Right hindlimb (tissue), 1 donor: ENCODE measurements at regions not wholly inside any gene's neighbourhood (a gene's known extent, or its start where the extent isn't known, plus 50 kb on each side); places are given as distances from the start of the nearest gene placed in this dataset.
A peak's percentile ranks its signal among the peaks of the same experiment; 100 is the strongest.

Experiments
- DNase-seq: peaks from one replicate; pipeline ENCODE4 v3.0.0-alpha.2; 2018

DNA sequence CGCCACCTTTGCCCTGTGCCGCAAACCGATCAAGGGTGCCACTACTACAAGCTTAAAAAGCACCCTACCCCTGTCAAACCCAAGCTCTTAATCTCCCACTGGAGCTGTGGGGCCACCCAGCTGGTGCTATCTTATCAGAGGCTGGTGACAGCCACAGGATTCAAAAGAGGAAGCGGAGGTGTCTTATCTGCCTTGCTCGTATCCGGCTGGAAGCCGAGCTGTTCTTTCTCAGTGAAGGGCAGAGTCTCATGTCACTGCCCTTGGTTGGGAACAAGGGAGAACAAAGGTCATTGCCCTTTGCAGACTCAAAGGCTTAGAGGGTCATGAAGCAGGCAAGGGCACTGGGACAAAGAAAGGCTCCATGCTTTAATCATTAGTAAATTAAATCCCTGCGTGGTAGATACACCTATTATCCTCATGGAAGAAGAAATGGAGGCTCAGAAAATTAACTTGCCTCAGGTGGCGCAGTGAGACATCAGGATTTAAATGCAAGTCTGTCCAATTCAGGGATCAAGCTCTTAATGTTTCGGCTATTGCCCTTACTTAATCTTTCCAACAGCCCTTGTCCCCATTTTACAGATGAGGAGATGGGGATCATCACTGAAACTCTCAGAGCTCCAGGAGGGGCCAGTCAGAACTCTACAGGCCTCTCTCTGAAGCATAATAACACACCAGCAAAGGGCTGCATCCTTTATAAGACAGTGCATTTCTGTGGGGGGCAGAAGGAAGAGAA lies 360.0 kb upstream of the PROK2 start:
- DNase-seq = no peak

DNA sequence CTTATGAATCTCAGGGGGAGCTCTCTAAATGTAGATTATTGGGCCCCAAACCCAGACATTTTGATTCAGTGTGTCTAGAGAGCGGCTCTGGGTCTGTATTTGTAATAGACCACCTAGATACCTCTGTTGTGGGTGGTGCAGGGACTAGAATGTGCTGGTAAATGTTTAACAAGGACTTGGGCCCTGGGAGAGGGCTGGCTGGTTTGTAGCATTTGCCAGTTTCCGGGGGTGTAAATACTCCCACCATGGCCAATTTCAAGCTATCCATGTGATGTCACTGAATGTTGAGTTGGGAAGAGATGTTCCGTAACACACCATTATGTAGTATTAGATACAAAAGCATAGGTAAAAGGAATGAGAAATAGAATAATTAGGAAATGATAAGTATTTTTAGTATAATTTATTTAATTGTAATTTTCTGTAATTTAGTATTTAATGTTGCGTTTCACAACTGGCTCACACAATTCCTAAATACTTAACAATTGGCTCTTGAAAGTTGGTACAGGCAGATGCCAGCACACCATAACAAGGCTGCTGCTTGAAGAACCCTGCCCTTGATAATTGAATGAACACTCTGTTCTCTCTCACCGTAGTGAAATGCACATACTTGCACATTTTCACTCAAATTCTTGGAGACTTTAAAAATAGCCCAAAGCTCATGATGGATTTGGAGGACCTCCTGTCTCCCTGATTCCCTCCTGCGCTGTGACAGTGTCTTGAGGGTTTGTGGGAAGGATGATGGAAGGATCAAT lies 359.2 kb upstream of the PROK2 start:
- DNase-seq = no peak

DNA sequence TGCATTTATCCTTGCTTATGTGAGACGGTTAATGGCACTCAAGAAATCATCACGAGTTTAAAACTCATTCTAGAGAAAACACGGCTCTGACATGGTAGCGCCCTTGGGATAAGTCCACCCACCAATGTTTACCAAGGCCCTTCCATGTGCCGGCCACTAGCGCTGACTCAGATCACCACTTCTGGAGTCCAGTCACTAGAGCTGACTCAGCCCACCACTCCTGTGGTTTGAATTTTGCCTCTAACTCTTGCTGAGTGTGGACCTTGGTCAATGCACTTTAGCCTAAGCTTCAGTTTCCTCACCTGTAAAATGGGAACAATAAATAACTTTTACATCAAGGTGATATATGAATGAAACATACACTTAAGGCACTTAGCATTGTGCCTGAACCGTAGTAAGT lies 358.4 kb upstream of the PROK2 start:
- no peak for DNase-seq

DNA sequence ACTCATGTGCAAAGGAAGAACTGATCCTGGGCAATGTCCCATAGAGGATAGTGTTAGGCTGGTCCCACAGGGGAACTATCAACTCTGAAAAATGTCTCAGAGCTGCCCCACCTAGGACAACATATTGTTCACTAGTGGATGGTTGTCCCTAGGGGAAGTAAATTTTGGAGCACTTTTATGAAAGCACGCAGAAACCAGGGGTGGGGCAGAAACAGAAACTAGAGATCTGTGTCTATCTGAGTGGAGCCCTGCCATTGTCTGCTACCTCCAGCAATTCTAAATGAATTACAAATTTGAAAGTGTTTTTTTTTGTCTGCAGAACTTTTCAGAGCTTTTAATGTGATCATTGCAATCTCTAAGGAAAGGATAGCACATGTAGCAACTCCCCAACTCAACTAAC lies 357.1 kb upstream of the PROK2 start:
- no peak for DNase-seq

DNA sequence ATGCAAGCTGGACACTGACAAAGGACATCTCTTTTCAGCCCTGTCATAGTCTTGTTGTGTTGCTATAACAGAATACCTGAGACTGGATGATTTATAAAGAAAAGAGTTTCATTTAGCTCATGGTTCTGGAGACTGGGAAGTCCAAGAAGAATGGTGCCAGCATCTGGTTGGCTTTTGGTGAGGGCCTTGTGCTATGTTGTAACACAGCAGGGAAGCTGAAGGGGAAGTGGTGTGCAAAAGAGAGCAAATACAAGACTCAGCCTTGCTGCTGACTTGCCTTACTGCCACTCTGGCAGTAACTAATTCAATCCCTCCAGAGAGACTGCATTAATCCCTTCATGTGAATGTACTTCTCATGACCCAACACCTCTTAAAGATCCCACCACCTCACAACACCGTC lies 356.3 kb upstream of the PROK2 start:
- no peak for DNase-seq

DNA sequence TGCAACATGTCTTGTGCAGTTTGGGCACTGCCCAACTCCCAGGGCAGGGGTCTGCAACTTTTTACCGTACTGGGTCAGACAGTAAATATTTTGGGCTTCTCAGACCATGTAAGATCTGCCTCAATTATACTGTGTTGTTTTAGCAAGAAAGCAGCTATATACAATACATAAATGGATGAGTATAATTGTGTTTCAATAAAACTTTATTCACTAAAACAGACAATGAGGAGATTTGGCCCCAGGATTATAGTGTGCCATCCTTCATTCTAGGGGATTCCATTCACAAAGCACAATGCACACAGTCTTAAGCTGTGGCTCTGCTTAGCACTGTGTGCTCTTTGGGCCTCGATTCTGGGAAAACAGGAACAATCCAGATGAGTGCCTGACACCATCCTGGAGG lies 354.4 kb upstream of the PROK2 start:
- DNase-seq = no peak

DNA sequence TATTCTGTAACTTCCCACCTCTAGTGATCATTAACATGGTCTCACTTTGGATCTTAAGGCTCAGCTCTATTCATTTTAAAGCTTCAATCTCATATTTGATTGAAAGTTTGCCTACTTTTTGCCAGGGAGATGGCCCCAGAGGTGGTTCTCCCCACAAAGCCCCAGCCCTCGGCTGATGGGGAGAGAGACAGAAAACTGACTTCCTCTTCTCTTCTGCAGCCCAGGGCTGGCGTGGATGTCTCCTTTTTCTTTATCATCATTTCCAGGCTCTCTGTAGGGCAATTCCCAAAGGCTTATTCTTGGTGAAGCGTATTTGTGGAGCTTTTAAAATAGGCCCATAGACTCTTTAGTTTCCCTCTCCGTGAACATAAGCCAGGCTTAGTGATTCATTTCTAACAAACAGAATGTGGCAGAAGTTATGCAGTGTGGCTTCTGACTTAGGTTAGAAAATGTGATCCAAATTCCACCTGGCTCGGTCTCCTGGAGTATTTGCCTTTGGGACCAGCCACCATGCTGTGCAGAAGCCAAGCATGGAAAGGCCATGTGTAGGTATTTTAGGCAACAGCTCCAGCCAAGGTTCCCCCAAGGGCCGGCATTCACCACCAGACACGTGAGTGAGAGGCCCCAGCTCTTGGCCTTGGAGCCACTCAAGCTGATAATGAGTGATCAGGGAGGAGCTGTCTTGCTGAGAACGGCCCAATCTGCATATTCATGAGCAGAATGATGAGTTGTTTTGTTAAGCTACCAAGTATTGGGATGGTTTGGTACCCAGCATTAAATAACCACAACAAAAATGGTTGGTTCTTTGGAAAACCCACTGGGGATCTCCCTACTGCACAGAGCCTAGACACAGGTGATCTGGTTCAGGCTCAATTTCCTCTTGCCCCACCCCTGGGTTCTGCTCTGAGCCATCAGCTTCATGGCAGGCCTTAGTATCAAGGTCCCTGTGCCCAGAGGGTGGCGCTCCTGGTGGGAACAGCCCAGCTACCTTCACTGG lies 353.2 kb upstream of the PROK2 start:
- no peak for DNase-seq

DNA sequence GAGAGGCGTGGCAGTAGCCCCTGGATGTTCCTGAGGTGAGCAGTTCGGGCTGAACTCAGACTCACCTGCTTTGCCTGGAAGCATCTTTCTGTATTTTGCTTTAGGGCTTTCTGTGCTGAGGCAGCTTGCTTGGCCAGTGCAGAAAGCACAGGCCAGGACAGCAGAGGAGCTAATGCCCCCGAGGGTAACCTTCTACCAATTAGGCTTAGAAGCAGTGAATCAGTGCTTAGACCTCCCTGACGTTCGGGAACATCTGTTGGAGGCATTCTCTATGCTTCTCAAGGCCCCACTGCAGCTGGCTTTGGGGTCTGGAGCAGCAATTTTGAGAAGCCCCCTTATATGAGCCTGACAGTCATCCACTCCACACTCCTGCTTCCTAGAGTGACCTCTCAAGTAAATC lies 350.7 kb upstream of the PROK2 start:
- no peak for DNase-seq

DNA sequence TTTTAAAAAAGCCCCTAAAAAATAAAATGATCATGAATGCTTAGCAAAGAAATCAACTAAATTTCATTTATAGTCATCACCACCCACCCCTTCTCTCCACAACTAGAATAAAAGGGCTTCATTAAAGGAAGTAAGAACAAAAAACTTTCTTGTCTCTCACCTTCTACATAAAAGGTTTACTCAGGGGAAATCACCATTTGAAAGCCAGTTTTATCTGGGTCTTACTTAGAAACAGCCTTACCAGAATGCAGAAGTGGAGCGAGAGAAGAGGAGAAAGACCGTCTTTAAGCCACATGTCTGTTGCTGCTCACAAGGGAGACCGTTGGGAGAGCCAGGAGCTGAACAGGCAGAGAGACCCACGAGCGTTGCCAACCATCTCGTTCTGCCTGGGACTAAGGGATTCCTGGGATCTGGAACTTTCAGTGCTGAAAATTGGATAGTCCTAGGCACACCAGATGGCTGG lies 350.1 kb upstream of the PROK2 start:
- no peak for DNase-seq

DNA sequence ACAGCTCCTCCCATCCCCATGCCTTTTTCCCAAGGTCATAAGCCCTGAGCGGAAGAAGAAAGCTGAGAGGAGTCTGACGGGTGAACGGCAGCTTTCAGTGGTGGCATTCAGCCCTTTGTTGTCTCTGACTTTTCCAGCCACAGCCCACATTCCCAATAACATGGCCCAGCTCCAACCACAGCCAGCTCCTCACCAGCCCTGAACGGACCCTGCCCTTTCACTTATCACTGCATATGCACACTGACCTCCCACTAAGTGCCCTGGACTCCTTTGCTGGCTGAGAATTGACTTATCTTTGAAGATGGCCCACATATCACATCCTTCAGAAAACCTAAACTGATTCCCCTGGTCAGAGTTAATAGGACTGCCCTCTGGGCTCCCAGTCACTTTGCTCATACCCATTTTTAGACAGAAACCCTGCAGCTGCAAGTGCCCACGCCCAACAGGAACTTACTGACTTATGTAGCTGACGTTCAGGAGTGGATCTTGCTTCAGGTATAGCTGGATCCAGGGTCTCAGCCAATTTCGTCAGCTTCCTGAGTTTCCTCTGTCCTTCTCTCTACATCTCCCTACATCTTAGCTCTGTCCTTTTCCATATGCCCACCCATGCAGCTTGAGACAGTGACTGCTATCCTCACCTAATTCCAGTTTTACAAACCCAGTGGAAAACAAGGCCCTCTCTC lies 348.5 kb upstream of the PROK2 start:
- no peak for DNase-seq

DNA sequence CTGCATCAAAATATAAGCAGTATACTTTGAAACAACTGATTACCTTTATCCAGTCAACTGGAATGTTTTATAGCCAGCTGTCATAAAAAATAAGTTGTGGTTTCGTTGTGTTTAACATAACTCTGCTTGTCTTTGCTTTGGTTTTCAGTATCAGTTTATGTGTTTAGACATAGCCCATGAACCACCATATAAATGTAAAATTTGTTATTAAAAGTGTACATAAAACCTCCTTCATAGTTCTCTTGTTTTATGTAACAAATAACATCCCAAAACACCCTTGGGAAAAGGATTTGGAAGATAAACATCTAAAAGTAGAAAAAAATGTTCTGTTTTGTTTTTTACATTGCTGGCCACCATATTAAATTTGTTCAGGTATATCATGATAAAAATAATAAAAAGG lies 347.0 kb upstream of the PROK2 start:
- DNase-seq = no peak

DNA sequence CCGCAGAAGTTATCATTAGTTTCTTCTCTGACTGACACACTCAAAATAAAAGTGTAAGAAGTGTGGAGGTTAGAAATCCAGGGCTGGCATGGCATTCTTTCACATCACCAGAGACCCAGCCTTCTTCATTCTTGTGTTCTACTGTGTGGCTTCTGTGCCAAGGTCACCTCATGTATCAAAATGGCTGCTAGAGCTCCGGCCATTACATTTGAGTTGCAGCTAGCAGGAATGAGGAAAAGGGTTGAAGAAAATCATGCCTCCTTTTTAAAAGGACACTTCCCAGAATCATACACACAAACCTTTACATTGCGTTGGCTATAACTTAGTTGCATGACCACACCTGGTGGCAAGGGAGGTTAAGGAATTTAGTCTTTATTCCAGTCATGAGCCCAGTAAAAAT lies 345.6 kb upstream of the PROK2 start:
- DNase-seq = no peak

DNA sequence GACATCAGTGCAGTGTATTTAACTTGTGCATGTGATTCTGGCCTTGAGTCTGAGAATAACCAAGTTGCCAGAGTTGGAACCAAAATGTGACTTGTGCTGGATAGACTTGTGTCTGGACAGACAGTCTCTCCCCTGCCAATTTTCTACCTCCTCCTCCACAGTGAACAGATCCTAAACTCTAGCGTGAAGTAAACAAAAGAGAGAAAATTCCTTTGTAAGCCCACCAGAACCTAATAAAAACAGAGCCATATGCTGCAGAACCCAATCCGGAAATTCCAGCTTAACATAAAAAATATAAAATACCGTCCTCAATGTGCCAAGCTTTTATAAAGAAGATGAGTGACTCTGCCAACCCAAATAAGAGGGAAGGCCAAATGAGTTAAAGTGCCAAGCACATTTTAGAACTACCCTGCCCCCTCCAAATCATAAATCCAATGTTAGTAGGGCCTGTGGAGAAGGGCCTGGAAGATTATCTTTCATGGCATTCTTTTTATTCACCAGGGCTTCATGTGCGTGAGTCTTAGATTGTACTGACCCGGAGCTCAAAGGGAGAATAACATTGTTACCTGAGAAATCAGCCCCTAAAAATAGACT lies 344.6 kb upstream of the PROK2 start:
- peak; percentile 31 for DNase-seq

DNA sequence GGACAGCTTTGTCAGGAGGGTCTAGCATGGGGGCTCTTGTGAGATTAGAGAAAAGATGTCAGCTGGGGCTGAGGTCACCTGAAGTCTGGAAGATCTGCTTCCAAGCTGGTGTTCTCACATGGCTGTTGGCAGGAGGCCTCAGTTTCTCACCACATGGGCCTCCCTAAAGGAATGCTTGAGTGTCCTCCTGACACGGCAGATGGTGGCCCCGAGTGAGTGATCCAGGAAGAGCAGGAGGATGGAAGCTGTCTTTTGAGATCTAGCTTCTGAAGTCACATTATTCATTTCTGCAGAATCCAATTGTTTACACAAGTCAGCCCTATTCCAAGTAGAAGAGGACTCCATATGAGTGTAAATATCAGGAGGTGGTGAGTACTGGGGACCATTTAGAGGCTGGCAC lies 344.0 kb upstream of the PROK2 start:
- no peak for DNase-seq

DNA sequence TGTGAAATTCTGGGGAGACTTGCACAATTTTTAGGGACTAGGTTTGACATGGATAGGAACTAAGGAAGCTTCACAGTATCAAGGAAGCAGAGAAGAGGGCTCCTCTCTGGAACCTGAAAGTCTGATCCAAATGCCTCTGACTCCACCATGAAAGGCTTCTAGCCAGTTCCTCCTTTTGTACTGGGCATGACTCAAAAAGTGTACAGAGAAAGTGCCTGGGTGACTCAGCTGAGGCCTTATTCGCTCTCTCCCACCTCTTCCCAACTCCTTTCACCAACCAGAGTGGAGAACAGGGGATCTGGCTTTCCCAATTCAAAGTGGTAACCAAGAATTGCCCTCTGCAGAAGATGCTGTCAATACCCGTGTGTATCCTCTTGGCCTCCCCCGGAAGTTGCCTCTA lies 342.9 kb upstream of the PROK2 start:
- DNase-seq = no peak

DNA sequence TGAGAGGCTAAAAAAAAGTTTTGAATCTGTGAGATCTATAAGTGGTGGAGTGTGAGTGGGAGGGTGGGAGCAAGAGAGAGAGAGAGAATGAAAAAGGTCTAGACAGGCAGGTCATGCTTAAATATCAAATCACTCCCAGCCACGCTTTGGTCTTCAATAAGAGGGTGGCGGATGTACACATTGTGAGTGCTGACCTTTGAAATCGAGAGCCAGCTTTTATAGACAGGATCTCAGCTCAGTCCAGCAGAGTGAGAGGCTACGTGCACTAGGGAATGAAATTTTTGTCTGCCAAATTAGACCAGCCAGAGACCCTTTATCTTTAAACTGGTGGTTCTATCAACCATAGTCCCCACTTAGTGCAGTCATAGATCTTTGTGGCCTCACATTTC lies 342.3 kb upstream of the PROK2 start:
- no peak for DNase-seq

DNA sequence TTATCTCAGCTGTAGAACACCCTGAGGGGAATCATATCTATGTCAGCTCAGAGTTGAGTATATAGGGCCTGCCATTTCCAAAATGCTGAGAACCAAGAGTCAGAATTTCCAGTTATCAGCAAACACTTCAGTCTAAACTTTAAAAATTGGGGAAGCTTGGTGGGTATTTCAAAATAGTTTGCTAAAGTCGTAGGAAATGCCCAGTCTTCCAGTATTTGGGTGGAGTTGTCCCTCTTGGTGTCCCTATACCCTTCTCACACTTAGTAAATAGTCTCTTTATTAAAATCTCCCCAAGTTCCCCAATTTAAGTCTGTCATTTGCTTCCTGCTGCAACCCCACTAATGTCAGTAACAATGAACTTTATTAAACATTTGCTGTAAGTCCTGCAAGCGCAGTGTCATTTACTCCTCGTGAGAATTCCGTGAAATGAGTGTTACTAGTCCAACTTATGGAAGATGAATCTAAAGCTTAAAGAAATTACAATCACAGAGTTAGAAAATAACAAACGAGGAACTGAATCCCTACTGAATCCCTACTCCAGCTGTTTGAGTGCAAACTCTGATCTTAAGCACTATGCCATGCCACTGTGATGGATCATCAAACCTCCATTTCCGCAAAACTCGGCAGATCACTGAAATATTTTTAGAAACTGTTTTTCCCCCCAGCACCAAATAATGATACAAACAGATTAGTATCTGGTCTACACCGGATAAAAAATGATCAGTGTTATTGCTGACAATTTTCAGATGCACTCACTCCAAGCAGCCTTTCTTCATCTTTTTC lies 341.7 kb upstream of the PROK2 start:
- no peak for DNase-seq

DNA sequence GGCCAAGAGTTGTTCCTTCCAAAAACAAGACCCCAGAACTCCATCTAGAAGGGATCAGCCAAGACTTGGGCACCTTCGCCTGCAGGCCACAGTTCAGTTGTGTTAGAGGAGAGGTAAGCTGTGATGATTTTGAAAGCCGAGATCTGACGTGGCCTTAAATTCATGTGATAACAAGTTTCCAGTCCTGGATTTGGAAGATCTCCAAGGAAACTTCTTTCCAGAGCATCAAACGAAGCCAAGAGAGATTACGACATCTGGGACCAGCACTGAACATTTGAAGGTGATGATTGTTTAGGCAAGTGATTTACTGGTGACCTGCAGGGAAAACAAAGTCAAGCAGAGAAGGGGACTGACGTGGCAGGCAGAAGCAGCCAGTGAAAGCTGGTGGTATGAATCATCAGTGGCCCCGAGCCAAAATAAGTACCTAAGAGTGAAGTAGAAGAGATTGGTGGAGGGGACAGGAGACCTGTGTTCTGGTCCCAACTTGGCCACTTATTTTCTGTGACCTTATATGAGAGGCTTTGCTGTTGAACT lies 339.0 kb upstream of the PROK2 start:
- DNase-seq = peak; percentile 33

DNA sequence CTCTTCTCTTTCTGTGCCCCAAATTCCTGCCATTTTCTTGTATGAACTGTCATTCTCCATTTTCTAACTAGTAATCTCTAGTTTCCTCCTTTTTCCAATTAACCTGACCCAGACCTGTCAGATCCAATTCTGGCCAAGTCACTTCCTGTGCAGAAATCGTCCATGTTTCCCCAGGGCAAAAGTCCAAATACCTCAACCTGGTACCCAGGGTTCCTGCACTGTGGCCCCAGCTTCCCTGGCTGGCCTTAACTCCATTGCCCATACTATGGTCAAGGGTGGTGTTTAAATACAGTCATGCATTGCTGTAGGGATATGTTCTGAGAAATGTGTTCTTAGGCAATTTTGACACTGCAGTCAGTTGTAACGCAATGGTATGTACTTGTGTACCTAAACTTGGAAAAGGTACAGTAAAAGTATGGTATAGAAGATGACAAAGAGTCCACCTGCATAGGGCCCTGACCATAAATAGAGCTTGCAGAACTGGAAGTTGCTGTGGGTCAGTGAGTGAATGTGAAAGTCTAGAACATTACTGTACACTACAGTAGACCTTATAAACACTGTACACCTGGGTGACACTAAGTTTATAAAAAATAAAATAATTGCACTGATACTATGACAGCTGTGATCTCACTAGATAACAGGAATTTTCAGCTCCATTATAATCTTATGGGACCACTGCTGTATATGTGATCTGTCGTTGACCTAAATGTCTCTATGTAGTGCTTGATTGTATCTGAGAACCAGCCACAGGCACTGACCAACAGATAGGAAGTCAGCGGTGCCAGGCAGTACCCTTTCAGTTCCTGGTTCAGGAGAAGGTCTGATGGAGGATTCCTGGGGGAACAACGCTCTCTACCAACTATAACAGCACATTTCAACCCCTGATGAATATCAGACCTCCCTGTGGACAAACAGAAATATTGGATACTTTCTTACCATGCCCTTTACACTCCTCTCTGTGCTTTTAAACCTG lies 336.1 kb upstream of the PROK2 start:
- DNase-seq = no peak

DNA sequence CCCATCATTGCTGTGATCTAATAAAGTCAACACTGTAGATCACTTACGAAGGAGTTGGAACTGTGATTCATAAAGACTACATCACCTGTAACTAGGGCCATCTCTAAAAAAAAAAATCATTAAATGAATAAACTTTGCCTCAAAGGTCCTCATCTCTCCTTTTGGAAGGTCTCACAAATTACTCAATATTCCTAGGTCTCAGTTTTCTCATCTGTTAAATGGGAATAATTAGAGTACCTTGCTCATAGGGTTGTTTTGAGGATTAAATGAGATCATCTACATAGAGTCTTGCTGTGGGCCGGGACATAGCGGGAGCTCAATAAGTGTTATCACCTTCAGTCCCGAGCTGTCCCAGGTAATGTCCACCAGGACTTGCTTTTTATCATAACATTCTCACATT lies 335.1 kb upstream of the PROK2 start:
- DNase-seq = no peak
